ENCODE measurements at regions not wholly inside any gene's neighbourhood (a gene's known extent, or its start where the extent isn't known, plus 50 kb on each side); places are given as distances from the start of the nearest gene placed in this dataset.

GRCh38 chr17:69710926-69711325 is 296.4 kb downstream of the MAP2K6 start:
- H3K4me1 ChIP-seq = peaks cover 0 to 22% (median 0%) of the 10 kb centered on the region in 3 donors
- TF ChIP-seq POLR2A (IDR thresholded peaks at IDR 0.05) (no peak), CTCF (IDR thresholded peaks at IDR 0.05) (no peak)
- H3K27me3 ChIP-seq = no peaks in the 10 kb centered on the region
- no peaks in the 10 kb centered on the region for H3K36me3 ChIP-seq
- intact Hi-C loops (cut with DNase I) = no loop called here
- no peak overlapping the region for H3K4me3 ChIP-seq
- no peak for DNase-seq
- no peak overlapping the region for H3K27ac ChIP-seq
- WGBS, 2 donors = 22 to 28% methylated on average over 2 of the region's 2 CpGs
- H3K9me3 ChIP-seq = no peaks in the 10 kb centered on the region

- intact Hi-C loops (cut with DNase I) = no loop called here
- Histone ChIP-seq H3K4me1 (peaks cover 0 to 24% (median 0%) of the 10 kb centered on the region in 3 donors), H3K27ac (no peak overlapping the region), H3K27me3 (no peaks in the 10 kb centered on the region), H3K36me3 (no peaks in the 10 kb centered on the region), H3K4me3 (no peak overlapping the region), H3K9me3 (no peaks in the 10 kb centered on the region)
- TF ChIP-seq POLR2A (IDR thresholded peaks at IDR 0.05) (no peak), CTCF (IDR thresholded peaks at IDR 0.05) (no peak)
- 32 to 52% methylated on average over 4 of the region's 4 CpGs for WGBS, 2 donors
- no peak for DNase-seq
These were observed 297.0 kb downstream of the MAP2K6 start for GRCh38 chr17:69711541-69711940.

- TF ChIP-seq POLR2A (IDR thresholded peaks at IDR 0.05) = no peak
- no peak for TF ChIP-seq CTCF (IDR thresholded peaks at IDR 0.05)
- intact Hi-C loops (cut with DNase I) = no loop called here
- Histone ChIP-seq H3K27me3 (no peaks in the 10 kb centered on the region), H3K36me3 (no peaks in the 10 kb centered on the region), H3K4me3 (no peak overlapping the region), H3K27ac (no peak overlapping the region), H3K4me1 (peaks cover 0 to 35% (median 0%) of the 10 kb centered on the region in 3 donors), H3K9me3 (no peaks in the 10 kb centered on the region)
- no peak for DNase-seq
- 13 to 19% methylated on average over 2 of the region's 2 CpGs for WGBS, 2 donors
These were observed 298.4 kb downstream of the MAP2K6 start for GRCh38 chr17:69712801-69713311.

GRCh38 chr17:69713815-69714214 is 299.3 kb downstream of the MAP2K6 start:
- TF ChIP-seq POLR2A (IDR thresholded peaks at IDR 0.05) (no peak), CTCF (IDR thresholded peaks at IDR 0.05) (no peak)
- no peak overlapping the region for H3K4me3 ChIP-seq
- no peak for DNase-seq
- H3K27me3 ChIP-seq = no peaks in the 10 kb centered on the region
- H3K27ac ChIP-seq = no peak overlapping the region
- no peaks in the 10 kb centered on the region for H3K9me3 ChIP-seq
- peaks cover 0 to 29% (median 0%) of the 10 kb centered on the region in 3 donors for H3K4me1 ChIP-seq
- intact Hi-C loops (cut with DNase I) = no loop called here
- no peaks in the 10 kb centered on the region for H3K36me3 ChIP-seq
- 81 to 86% methylated on average over 4 of the region's 4 CpGs for WGBS, 2 donors

- 6 to 54% methylated on average over 2 of the region's 2 CpGs for WGBS, 2 donors
- H3K4me3 ChIP-seq = no peak overlapping the region
- H3K27me3 ChIP-seq = no peaks in the 10 kb centered on the region
- H3K36me3 ChIP-seq = no peaks in the 10 kb centered on the region
- intact Hi-C loops (cut with DNase I) = no loop called here
- H3K27ac ChIP-seq = no peak overlapping the region
- TF ChIP-seq CTCF (IDR thresholded peaks at IDR 0.05) (no peak), POLR2A (IDR thresholded peaks at IDR 0.05) (no peak)
- H3K4me1 ChIP-seq = peaks cover 0 to 25% (median 0%) of the 10 kb centered on the region in 3 donors
- H3K9me3 ChIP-seq = no peaks in the 10 kb centered on the region
- no peak for DNase-seq
These were observed 300.2 kb downstream of the MAP2K6 start for GRCh38 chr17:69714669-69715068.

Data from esophagus squamous epithelium (tissue), 5 donors.